Fibroblast of the aortic adventitia (primary cell): ENCODE measurements at regions not wholly inside any gene's neighbourhood (a gene's known extent, or its start where the extent isn't known, plus 50 kb on each side); places are given as distances from the start of the nearest gene placed in this dataset.
"Not testable (repeated sequence)": the region's sequence is repeated elsewhere in the genome, so short reads cannot be mapped to it uniquely, and the experiment has no call there.

Source experiments
- DNase-seq: peaks from one replicate; pipeline ENCODE4 v3.0.0-alpha.2; 2010; ENCODE audit warnings: low read depth
- H3K4me3 ChIP-seq: 2 replicates; pipeline ENCODE4 v1.5.1; 2011; ENCODE audit warnings: low read depth, mild to moderate bottlenecking, control low read depth, low read length, moderate library complexity
- TF ChIP-seq, protein P1 (sequence below): IDR thresholded peaks from 2 replicates; pipeline ENCODE4 v1.5.1; 2011; ENCODE audit warnings: mild to moderate bottlenecking, low read length, control low read depth, inconsistent platforms; ENCODE audit not compliant: insufficient read depth

- TF ChIP-seq, protein P1, sequence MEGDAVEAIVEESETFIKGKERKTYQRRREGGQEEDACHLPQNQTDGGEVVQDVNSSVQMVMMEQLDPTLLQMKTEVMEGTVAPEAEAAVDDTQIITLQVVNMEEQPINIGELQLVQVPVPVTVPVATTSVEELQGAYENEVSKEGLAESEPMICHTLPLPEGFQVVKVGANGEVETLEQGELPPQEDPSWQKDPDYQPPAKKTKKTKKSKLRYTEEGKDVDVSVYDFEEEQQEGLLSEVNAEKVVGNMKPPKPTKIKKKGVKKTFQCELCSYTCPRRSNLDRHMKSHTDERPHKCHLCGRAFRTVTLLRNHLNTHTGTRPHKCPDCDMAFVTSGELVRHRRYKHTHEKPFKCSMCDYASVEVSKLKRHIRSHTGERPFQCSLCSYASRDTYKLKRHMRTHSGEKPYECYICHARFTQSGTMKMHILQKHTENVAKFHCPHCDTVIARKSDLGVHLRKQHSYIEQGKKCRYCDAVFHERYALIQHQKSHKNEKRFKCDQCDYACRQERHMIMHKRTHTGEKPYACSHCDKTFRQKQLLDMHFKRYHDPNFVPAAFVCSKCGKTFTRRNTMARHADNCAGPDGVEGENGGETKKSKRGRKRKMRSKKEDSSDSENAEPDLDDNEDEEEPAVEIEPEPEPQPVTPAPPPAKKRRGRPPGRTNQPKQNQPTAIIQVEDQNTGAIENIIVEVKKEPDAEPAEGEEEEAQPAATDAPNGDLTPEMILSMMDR, result peak; percentile 58
- H3K4me3 ChIP-seq, result not testable (repeated sequence)
- DNase-seq, result peak; percentile 82
These were observed 130.3 kb downstream of the LAT start for GRCh38 chr16:29114989-29115801.

DNA sequence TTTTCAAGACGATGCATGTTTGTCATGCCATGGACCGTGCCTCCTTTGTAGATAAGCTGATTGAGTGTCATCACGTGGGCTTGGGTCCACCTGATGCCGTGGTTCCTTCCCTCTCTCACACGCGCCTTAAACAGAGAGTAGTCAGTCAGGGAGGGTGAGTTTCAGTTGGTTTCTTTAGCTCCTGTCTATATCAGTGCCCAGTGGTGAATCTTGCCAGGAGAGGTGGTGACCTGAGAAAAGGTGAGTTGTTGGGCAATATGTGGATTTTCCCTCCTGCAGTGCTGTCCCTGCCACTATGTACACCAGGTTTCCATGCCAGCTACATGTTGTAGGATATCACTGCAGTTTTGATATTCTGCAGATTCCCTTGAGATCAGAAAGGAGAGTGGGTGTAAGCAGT lies 129.7 kb downstream of the LAT start:
- TF ChIP-seq, protein P1, result no peak
- H3K4me3 ChIP-seq, result no peak overlapping the region
- no peak for DNase-seq

DNA sequence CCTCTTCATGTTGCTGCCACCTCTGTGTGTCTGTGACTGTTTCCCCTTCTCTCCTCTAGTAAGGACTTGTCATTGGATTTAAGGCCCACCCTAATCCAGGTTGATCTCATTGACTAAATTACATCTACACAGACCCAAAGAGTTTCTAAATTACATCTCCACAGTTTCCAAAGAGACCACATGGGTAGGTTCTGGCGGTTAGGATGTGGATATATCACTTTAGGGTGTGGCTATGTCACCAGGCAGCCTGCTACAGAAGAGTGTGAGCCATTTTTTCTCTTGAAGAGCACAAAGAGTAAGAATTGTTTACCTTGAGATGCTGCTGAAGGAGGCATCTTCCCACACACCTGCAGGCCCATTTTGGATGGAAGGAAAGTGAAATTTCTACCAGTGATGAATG lies 128.6 kb downstream of the LAT start:
- not testable (repeated sequence) for H3K4me3 ChIP-seq, DNase-seq

DNA sequence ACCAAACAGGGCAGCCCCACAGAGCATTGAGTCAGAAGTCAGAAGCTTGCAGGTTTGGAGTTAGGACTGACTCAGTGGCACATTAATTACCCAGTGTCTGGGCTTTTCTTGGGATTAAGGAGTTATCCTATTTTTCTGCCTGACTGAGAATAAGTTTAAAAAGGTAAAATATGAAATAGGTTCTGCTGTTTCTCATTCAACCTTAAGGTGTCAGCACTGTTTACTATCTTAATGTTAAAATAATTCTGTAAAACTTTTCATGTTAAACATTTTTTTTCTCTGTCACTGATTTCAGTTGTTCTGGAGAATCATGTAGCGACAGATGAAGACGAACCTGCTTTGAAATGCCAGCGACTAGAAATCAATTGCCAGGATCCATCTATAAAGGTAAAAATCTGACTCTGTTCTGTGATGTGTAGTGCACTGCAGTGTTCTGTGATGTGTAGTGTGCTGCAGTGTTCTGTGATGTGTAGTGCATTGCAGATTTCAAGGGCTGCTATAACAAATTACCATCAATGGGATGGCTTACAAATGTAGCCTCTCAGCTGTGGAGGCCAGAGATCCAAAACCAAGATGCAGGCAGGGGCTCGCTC lies 128.0 kb downstream of the LAT start:
- no peak overlapping the region for H3K4me3 ChIP-seq
- DNase-seq, result peak; percentile 13
- TF ChIP-seq, protein P1, result peak; percentile 25

- not testable (repeated sequence) for H3K4me3 ChIP-seq, DNase-seq
These were observed 127.2 kb downstream of the LAT start for GRCh38 chr16:29111901-29112680.

DNA sequence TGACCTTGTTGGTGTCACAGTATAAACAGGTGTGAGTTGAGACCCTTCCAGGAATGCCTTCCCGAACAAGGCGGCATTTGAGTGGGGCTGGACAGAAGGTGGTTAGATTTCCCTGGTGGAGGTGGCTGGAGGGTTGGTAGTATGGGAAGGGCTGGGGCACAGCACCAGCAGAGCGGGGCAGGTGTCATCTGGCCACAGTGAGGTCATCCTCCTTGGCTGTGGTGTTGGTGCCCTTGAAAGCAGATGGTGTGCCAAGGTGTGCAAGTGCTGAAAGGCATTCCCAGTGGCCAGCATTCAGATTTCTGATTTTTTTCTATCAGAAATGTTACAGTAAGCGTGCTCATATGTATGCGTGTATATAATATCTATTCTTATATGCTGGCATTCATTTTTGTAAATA lies 126.6 kb downstream of the LAT start:
- no peak overlapping the region for H3K4me3 ChIP-seq
- no peak for DNase-seq
- TF ChIP-seq, protein P1, result no peak

DNA sequence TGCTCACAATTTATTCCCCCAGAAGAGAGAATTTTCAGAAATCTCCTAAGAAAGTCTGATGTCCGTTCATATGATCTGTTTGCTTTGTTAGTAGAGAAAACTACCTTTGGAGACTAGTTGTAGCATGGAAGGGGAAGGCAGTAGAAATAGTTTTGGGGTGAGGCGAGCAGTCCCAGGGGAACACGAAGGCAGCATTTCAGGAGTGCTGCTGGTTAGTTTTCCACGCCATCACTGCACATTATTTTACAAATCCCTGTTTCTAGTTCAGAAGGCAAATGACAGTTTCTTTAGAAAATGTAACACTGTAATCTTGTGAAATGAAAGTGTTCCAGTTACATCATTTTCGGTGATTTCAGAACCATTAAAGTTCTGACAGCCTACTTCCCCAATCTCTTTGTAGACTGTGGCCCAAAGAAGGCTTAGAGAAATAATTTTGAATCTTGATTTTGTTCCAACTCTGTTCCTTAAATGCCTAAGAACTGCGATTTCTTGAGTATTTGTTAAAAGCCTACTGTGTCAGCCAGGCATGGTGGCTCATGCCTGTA lies 123.8 kb downstream of the LAT start:
- not testable (repeated sequence) for H3K4me3 ChIP-seq
- DNase-seq, result peak; percentile 69

- no peak for DNase-seq
- TF ChIP-seq, protein P1, result no peak
- no peak overlapping the region for H3K4me3 ChIP-seq
These were observed 122.4 kb downstream of the LAT start for GRCh38 chr16:29107299-29107698.

DNA sequence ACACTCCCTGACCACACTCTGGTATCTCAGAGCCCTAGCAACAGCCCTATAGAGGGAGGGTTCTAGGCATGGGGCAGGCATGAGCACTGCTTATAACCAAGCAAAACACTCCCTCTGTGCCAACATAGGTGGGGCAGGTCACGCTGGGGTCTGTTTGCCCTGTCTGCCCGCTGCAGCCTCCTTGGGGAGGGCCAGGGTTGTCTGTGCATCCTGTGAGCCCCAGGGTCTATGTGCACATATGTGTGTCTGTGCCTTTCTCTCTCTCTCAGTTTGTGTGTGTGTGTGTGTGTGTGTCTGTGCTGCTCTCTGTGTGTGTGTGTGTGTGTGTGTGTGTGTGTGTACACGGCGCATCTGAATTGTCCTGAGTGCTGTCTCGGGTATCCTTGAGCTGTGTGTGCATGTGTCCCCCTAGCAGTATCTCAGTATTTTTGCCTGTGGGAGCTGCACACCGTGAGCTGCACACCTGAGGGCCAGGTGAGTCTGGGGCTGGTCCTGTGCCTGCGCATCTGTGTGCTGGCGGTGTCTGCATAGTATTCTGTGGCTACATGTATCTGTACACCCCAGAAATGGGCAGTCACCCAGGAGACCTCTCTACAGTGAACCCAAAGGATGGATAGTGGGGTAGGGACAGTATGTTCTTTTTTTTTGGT lies 121.5 kb downstream of the LAT start:
- DNase-seq, H3K4me3 ChIP-seq: not testable (repeated sequence)

- not testable (repeated sequence) for DNase-seq, H3K4me3 ChIP-seq
These were observed 119.7 kb downstream of the LAT start for GRCh38 chr16:29104600-29104999.

- not testable (repeated sequence) for DNase-seq, H3K4me3 ChIP-seq
These were observed 113.1 kb downstream of the LAT start for GRCh38 chr16:29097965-29098364.
